WTC11 (cell line): ENCODE measurements at regions not wholly inside any gene's neighbourhood (a gene's known extent, or its start where the extent isn't known, plus 50 kb on each side); places are given as distances from the start of the nearest gene placed in this dataset.

Experiments used
- ATAC-seq: fragments of 200-7000 bp; cut with Tn5 transposase; 2 replicates; pipeline ENCODE4 v1.10.0; 2021; ENCODE audit warnings: mild to moderate bottlenecking, moderate library complexity
- CTCF ChIA-PET: fragments of 300-600 bp; sonication (Branson Sonifier 250); formaldehyde crosslinking; loops from one replicate; lab custom pipeline; 2021; ENCODE audit warnings: antibody characterized with exemption; lab: Charles Lee
- POLR2A ChIA-PET: fragments of 350-600 bp; sonication (Branson Sonifier 250); formaldehyde crosslinking; loops from one replicate; lab custom pipeline; 2021; ENCODE audit warnings: antibody characterized with exemption; lab: Charles Lee
- DNase-seq: peaks from one replicate; pipeline ENCODE4 v3.0.0; 2021; ENCODE audit warnings: low spot score
- H3K27ac Mint-ChIP-seq: 2 replicates; pipeline ENCODE4 v1.8.0; 2021; ENCODE audit warnings: mixed read lengths
- H3K27me3 Mint-ChIP-seq: 2 replicates; pipeline ENCODE4 v1.8.0; 2021; ENCODE audit warnings: low read depth, mild to moderate bottlenecking, moderate library complexity, mixed read lengths
- H3K36me3 Mint-ChIP-seq: 2 replicates; pipeline ENCODE4 v1.8.0; 2021; ENCODE audit warnings: mixed read lengths
- H3K4me1 Mint-ChIP-seq: 2 replicates; pipeline ENCODE4 v1.8.0; 2022; ENCODE audit warnings: mixed read lengths
- H3K4me3 Mint-ChIP-seq: 2 replicates; pipeline ENCODE4 v1.8.0; 2021; ENCODE audit warnings: mild to moderate bottlenecking, moderate library complexity, mixed read lengths
- H3K9me3 Mint-ChIP-seq: 2 replicates; pipeline ENCODE4 v1.8.0; 2021; ENCODE audit warnings: mixed read lengths
- AFF4 ChIP-seq: sonication (generic); formaldehyde crosslinking; IDR thresholded peaks from 2 replicates; pipeline ENCODE4 v1.8.1; 2023; ENCODE audit warnings: mild to moderate bottlenecking, missing genetic modification reagents, borderline replicate concordance
- ARID4B ChIP-seq: sonication (generic); formaldehyde crosslinking; IDR thresholded peaks from 2 replicates; pipeline ENCODE4 v1.8.0; 2023; ENCODE audit warnings: missing genetic modification reagents, mild to moderate bottlenecking, borderline replicate concordance
- ATF1 ChIP-seq: sonication (generic); formaldehyde crosslinking; IDR thresholded peaks from 2 replicates; pipeline ENCODE4 v1.8.1; 2023; ENCODE audit warnings: mild to moderate bottlenecking, moderate library complexity, missing genetic modification reagents
- ATF2 ChIP-seq: sonication (generic); formaldehyde crosslinking; IDR thresholded peaks from 2 replicates; pipeline ENCODE4 v1.8.1; 2022; ENCODE audit warnings: low read depth, missing genetic modification reagents, borderline replicate concordance
- CREB1 ChIP-seq: sonication (generic); formaldehyde crosslinking; IDR thresholded peaks from 2 replicates; pipeline ENCODE4 v1.8.0; 2023; ENCODE audit warnings: mild to moderate bottlenecking, missing genetic modification reagents
- CTCF ChIP-seq: fragments of 200-600 bp; IDR thresholded peaks from 2 replicates; pipeline ENCODE4 v1.8.0; 2022; ENCODE audit warnings: antibody characterized with exemption
- E2F4 ChIP-seq: sonication (generic); formaldehyde crosslinking; IDR thresholded peaks from 2 replicates; pipeline ENCODE4 v1.8.1; 2022; ENCODE audit warnings: low read depth, mild to moderate bottlenecking, moderate library complexity, missing genetic modification reagents, borderline replicate concordance
- FOXP4 ChIP-seq: sonication (generic); formaldehyde crosslinking; IDR thresholded peaks from 2 replicates; pipeline ENCODE4 v1.8.0; 2022; ENCODE audit warnings: mild to moderate bottlenecking, missing genetic modification reagents
- HMGA2 ChIP-seq: fragments of 250-450 bp; sonication (Bioruptor Pico); IDR thresholded peaks from 2 replicates; pipeline ENCODE4 v1.4.0; 2021; ENCODE audit warnings: mild to moderate bottlenecking, moderate library complexity
- JUN ChIP-seq: sonication (generic); formaldehyde crosslinking; IDR thresholded peaks from 2 replicates; pipeline ENCODE4 v1.8.0; 2023; ENCODE audit warnings: mild to moderate bottlenecking, missing genetic modification reagents
- NR1H2 ChIP-seq: sonication (generic); formaldehyde crosslinking; IDR thresholded peaks from 2 replicates; pipeline ENCODE4 v1.9.0; 2021; ENCODE audit warnings: mild to moderate bottlenecking, moderate library complexity, missing genetic modification reagents
- NR3C1 ChIP-seq: sonication (generic); formaldehyde crosslinking; conservative IDR thresholded peaks from 2 replicates; pipeline ENCODE4 v1.8.1; 2023; ENCODE audit warnings: low read depth, mild to moderate bottlenecking, missing genetic modification reagents
- OVOL2 ChIP-seq: fragments of 250-450 bp; sonication (Bioruptor Pico); IDR thresholded peaks from 2 replicates; pipeline ENCODE4 v1.9.0; 2021; ENCODE audit warnings: mild to moderate bottlenecking, borderline replicate concordance
- SMAD3 ChIP-seq: sonication (generic); formaldehyde crosslinking; IDR thresholded peaks from 2 replicates; pipeline ENCODE4 v1.8.0; 2022; ENCODE audit warnings: missing genetic modification reagents, mild to moderate bottlenecking, borderline replicate concordance
- ZNF416 ChIP-seq: fragments of 250-450 bp; sonication (Bioruptor Pico); IDR thresholded peaks from 2 replicates; pipeline ENCODE4 v1.9.0; 2021; ENCODE audit warnings: mild to moderate bottlenecking, inconsistent platforms

- Mint-ChIP-seq H3K4me3 (no peak overlapping the region), H3K4me1 (no peaks in the 10 kb centered on the region), H3K27ac (no peak overlapping the region), H3K27me3 (no peaks in the 10 kb centered on the region)
- ChIA-PET CTCF (no interaction called here), POLR2A (no interaction called here)
- ATAC-seq, result no peak
- no peak for TF ChIP-seq ATF1
- TF ChIP-seq, all 79 proteins: peak for 0
- no peak for DNase-seq
- Mint-ChIP-seq H3K36me3 (no peaks in the 10 kb centered on the region), H3K9me3 (no peaks in the 10 kb centered on the region)
Measured at GRCh38 chr5:112084149-112084548, 327.2 kb upstream of the NREP start.

GRCh38 chr5:112083623-112084022 lies 326.6 kb upstream of the NREP start:
- TF ChIP-seq JUN (CRISPR knock-in tag) (no peak), AFF4 (no peak), CREB1 (CRISPR knock-in tag) (no peak), NR1H2 (CRISPR knock-in tag) (no peak), CTCF (no peak), NR3C1 (CRISPR knock-in tag) (no peak), ATF2 (no peak), OVOL2 (CRISPR knock-in tag) (no peak), ZNF416 (CRISPR knock-in tag) (no peak), SMAD3 (CRISPR knock-in tag) (no peak), ARID4B (CRISPR knock-in tag) (no peak), HMGA2 (CRISPR knock-in tag) (no peak), FOXP4 (CRISPR knock-in tag) (no peak), E2F4 (CRISPR knock-in tag) (no peak)
- ATAC-seq, result no peak
- Mint-ChIP-seq H3K9me3 (no peaks in the 10 kb centered on the region), H3K27ac (no peak overlapping the region), H3K4me1 (no peaks in the 10 kb centered on the region), H3K4me3 (no peak overlapping the region), H3K27me3 (no peaks in the 10 kb centered on the region), H3K36me3 (no peaks in the 10 kb centered on the region)
- CTCF ChIA-PET, result no interaction called here
- POLR2A ChIA-PET, result no interaction called here
- DNase-seq, result no peak
